ENCODE measurements at regions not wholly inside any gene's neighbourhood (a gene's known extent, or its start where the extent isn't known, plus 50 kb on each side); places are given as distances from the start of the nearest gene placed in this dataset.

DNA sequence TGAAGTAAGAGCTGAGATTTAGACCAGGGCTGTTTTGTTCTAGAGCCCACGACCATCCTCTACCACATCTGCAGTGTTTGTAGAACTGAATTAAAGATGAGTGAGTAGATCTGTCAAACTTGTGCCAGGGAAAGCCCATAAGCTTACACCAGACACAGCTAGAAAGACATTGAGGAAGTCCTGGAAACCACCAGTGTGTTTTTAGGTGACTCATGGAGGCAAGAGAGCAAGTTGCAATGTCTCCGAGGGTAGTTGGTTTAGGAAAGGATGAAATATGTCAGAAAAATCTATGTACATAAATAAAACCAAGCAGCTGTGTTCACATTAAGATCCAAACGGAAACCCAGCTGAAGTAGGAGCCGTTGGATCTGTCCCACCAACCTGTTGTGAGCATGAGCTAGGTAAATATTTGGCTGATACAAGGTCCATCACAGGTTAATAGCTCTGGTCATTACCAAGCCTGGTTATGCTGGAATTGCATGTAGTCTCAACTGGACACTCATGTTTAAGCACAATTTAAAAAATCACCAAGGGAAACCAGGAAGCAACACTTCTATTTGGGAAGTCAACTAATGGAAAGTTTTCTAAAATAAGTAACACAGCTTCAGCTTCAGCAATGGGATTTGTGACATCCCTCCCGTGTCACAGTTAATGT lies 49.9 kb upstream of the PLEKHG3 start:
- H3K36me3 ChIP-seq (ENCODE audit: low read depth): no peaks in the 10 kb centered on the region
- H3K9me3 ChIP-seq (ENCODE audit: severe bottlenecking): no peaks in the 10 kb centered on the region
- TF ChIP-seq, protein P1, sequence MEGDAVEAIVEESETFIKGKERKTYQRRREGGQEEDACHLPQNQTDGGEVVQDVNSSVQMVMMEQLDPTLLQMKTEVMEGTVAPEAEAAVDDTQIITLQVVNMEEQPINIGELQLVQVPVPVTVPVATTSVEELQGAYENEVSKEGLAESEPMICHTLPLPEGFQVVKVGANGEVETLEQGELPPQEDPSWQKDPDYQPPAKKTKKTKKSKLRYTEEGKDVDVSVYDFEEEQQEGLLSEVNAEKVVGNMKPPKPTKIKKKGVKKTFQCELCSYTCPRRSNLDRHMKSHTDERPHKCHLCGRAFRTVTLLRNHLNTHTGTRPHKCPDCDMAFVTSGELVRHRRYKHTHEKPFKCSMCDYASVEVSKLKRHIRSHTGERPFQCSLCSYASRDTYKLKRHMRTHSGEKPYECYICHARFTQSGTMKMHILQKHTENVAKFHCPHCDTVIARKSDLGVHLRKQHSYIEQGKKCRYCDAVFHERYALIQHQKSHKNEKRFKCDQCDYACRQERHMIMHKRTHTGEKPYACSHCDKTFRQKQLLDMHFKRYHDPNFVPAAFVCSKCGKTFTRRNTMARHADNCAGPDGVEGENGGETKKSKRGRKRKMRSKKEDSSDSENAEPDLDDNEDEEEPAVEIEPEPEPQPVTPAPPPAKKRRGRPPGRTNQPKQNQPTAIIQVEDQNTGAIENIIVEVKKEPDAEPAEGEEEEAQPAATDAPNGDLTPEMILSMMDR (IDR thresholded peaks at IDR 0.05; ENCODE audit: poor library complexity, severe bottlenecking): no peak
- H3K27ac ChIP-seq (ENCODE audit: poor library complexity, severe bottlenecking): peak overlapping the region; percentile 6
- DNase-seq (ENCODE audit: low spot score) (no peak), ATAC-seq (ENCODE audit: low read depth) (peak; percentile 93)
- no peak overlapping the region for H3K4me3 ChIP-seq (ENCODE audit: severe bottlenecking)
- H3K4me1 ChIP-seq (ENCODE audit: insufficient read depth, poor library complexity, severe bottlenecking): peaks cover 7% of the 10 kb centered on the region
- H3K27me3 ChIP-seq (ENCODE audit: insufficient read depth, poor library complexity, severe bottlenecking): no peaks in the 10 kb centered on the region

All from RWPE2 (cell line).